ENCODE measurements at regions not wholly inside any gene's neighbourhood (a gene's known extent, or its start where the extent isn't known, plus 50 kb on each side); places are given as distances from the start of the nearest gene placed in this dataset.

DNA sequence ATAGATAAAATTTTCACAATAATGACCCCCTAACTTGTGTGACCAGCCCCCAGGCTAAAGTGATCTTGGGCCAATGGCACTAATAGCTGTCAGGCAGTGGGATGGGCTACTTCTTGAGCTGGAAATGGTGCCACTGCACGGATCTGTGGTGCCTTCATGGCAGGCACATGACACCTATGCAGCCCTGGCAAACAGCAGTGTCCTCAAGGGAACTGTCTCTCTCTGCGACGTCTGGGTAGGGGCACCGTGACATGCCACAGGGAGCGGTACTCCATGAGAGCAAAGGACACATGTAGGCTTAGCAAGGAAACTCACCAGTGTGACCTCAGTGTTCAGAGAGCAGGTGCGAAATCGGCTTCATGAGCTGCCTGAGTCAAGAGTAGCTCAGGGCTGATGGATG is 161.7 kb upstream of the TWIST2 start:
- Histone ChIP-seq H3K9ac (ENCODE audit: low read length) (no peak overlapping the region), H2AFZ (ENCODE audit: low read length) (no peak overlapping the region), H3K36me3 (replicated peaks; ENCODE audit: insufficient read depth, low read length) (no peaks in the 10 kb centered on the region), H3K79me2 (ENCODE audit: low read length) (no peaks in the 10 kb centered on the region), H3K9me3 (replicated peaks; ENCODE audit: insufficient read depth, low read length) (no peaks in the 10 kb centered on the region), H3K4me3 (ENCODE audit: low read length) (no peak overlapping the region), H3K4me2 (ENCODE audit: low read depth, low read length) (no peak overlapping the region), H3K4me1 (ENCODE audit: low read length) (peaks cover 3% of the 10 kb centered on the region; the same call in 1 of the 2 replicates), H4K20me1 (ENCODE audit: insufficient read depth, low read length) (no peaks in the 10 kb centered on the region), H3F3A (ENCODE audit: insufficient read depth, low read length) (no peaks in the 10 kb centered on the region), H3K27me3 (replicated peaks; ENCODE audit: insufficient read depth, low read length) (no peaks in the 10 kb centered on the region), H3K27ac (ENCODE audit: low read length) (no peak overlapping the region), H3K9me2 (replicated peaks; ENCODE audit: insufficient read depth, low read length) (no peaks in the 10 kb centered on the region)
- TF ChIP-seq EZH2phosphoT487 (IDR thresholded peaks at IDR 0.05; ENCODE audit: low read length) = no peak
- TF ChIP-seq EZH2 (optimal IDR thresholded peaks at IDR 0.05; ENCODE audit: low read depth, low read length) = no peak
- TF ChIP-seq, protein P1, sequence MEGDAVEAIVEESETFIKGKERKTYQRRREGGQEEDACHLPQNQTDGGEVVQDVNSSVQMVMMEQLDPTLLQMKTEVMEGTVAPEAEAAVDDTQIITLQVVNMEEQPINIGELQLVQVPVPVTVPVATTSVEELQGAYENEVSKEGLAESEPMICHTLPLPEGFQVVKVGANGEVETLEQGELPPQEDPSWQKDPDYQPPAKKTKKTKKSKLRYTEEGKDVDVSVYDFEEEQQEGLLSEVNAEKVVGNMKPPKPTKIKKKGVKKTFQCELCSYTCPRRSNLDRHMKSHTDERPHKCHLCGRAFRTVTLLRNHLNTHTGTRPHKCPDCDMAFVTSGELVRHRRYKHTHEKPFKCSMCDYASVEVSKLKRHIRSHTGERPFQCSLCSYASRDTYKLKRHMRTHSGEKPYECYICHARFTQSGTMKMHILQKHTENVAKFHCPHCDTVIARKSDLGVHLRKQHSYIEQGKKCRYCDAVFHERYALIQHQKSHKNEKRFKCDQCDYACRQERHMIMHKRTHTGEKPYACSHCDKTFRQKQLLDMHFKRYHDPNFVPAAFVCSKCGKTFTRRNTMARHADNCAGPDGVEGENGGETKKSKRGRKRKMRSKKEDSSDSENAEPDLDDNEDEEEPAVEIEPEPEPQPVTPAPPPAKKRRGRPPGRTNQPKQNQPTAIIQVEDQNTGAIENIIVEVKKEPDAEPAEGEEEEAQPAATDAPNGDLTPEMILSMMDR (IDR thresholded peaks at IDR 0.05; ENCODE audit: low read length) = no peak
- no peak for DNase-seq

DNA sequence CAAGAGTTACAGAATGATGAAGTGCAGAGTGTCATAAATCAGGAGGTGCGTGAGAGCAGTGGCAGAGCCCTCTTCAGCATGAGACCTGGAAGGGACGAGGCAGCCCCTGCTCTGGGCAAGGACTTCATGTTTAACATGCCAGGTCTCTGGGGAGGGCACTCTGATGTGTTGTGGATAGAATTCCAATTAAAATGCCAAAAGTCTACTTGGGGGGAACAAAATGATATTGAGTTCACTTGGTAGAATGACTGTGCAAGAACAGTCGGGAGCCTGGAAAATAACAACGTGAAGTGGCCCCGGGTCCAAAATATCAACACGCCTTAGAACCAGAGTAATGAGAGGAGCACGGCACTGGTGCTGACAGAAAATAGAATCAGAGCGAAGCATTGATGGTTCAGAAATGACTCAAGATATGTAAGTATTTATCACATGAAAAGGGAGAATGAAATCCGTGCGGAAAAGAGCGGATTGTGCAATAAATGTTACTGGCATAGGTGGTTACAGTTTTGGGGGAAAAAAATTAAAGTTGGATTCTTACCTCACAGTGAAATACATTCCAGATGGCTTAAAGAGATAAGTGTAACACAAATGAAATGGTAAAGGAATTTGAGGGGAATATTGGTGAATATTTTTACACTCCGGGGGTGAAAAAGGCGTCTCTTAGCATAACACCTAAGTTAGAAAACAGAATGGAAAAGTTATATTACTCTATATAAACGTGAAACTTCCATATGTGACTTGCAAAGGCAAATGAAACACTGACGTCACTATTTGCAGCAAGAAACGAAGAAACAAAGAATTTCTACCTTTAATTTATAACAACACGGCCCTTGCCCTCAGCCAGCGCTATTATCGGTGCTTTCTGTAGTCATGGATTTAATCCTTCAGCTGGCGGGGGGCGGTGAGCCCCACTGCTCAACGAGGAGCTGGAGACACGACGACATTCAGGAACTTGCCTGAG is 159.4 kb upstream of the TWIST2 start:
- DNase-seq = no peak
- Histone ChIP-seq H3K9ac (ENCODE audit: low read length) (no peak overlapping the region), H4K20me1 (ENCODE audit: insufficient read depth, low read length) (no peaks in the 10 kb centered on the region), H3K4me2 (ENCODE audit: low read depth, low read length) (no peak overlapping the region), H3K36me3 (replicated peaks; ENCODE audit: insufficient read depth, low read length) (no peaks in the 10 kb centered on the region), H3K4me1 (ENCODE audit: low read length) (no peaks in the 10 kb centered on the region), H3F3A (ENCODE audit: insufficient read depth, low read length) (no peaks in the 10 kb centered on the region), H3K79me2 (ENCODE audit: low read length) (no peaks in the 10 kb centered on the region), H3K27ac (ENCODE audit: low read length) (no peak overlapping the region), H2AFZ (ENCODE audit: low read length) (no peak overlapping the region), H3K9me2 (replicated peaks; ENCODE audit: insufficient read depth, low read length) (no peaks in the 10 kb centered on the region), H3K4me3 (ENCODE audit: low read length) (no peak overlapping the region), H3K9me3 (replicated peaks; ENCODE audit: insufficient read depth, low read length) (no peaks in the 10 kb centered on the region), H3K27me3 (replicated peaks; ENCODE audit: insufficient read depth, low read length) (no peaks in the 10 kb centered on the region)
- TF ChIP-seq, protein P1 (IDR thresholded peaks at IDR 0.05; ENCODE audit: low read length) = no peak
- TF ChIP-seq EZH2phosphoT487 (IDR thresholded peaks at IDR 0.05; ENCODE audit: low read length) (no peak), EZH2 (optimal IDR thresholded peaks at IDR 0.05; ENCODE audit: low read depth, low read length) (no peak)

DNA sequence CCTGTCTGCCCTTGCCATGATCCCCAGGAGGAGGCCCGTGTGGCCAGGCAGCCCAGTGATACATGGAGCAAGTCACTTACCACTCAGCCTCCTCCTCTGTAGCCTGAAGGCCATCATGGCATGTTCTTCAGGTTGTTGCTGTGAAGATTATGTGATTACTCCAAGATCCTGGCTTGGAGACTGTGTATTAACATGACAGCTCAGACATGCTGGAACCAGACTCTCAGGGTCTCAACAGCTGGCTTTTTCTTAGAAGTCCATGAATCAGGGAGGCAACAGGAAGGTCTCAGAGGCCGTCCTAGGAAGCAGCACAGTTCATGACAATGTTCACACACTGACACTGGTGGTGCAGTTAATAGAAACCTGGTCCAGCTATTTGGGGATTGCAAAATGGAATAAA is 158.6 kb upstream of the TWIST2 start:
- Histone ChIP-seq H3K4me3 (ENCODE audit: low read length) (no peak overlapping the region), H3F3A (ENCODE audit: insufficient read depth, low read length) (no peaks in the 10 kb centered on the region), H2AFZ (ENCODE audit: low read length) (no peak overlapping the region), H3K27ac (ENCODE audit: low read length) (no peak overlapping the region), H3K9ac (ENCODE audit: low read length) (no peak overlapping the region), H3K4me1 (ENCODE audit: low read length) (no peaks in the 10 kb centered on the region), H4K20me1 (ENCODE audit: insufficient read depth, low read length) (no peaks in the 10 kb centered on the region), H3K4me2 (ENCODE audit: low read depth, low read length) (no peak overlapping the region), H3K9me2 (replicated peaks; ENCODE audit: insufficient read depth, low read length) (no peaks in the 10 kb centered on the region), H3K79me2 (ENCODE audit: low read length) (no peaks in the 10 kb centered on the region), H3K36me3 (replicated peaks; ENCODE audit: insufficient read depth, low read length) (no peaks in the 10 kb centered on the region), H3K9me3 (replicated peaks; ENCODE audit: insufficient read depth, low read length) (no peaks in the 10 kb centered on the region), H3K27me3 (replicated peaks; ENCODE audit: insufficient read depth, low read length) (no peaks in the 10 kb centered on the region)
- no peak for DNase-seq
- TF ChIP-seq, protein P1 (IDR thresholded peaks at IDR 0.05; ENCODE audit: low read length) = no peak
- TF ChIP-seq EZH2 (optimal IDR thresholded peaks at IDR 0.05; ENCODE audit: low read depth, low read length) = no peak
- TF ChIP-seq EZH2phosphoT487 (IDR thresholded peaks at IDR 0.05; ENCODE audit: low read length) = no peak
